Left cardiac atrium (tissue), 4 donors: ENCODE measurements at regions not wholly inside any gene's neighbourhood (a gene's known extent, or its start where the extent isn't known, plus 50 kb on each side); places are given as distances from the start of the nearest gene placed in this dataset.
"Not testable (repeated sequence)": the region's sequence is repeated elsewhere in the genome, so short reads cannot be mapped to it uniquely, and the experiment has no call there.

Experiments
- ATAC-seq, 2 donors: fragments of 200-7000 bp; cut with Tn5 transposase; one replicate each; pipeline ENCODE4 v1.9.1; 2020; ENCODE audit warnings: mild to moderate bottlenecking in 2 of 2, moderate library complexity in 2 of 2
- DNase-seq: peaks from one replicate; pipeline ENCODE4 v3.0.0-alpha.2; 2020
- intact Hi-C, 2 donors: fragments of 100-400 bp; cut with DNase I; formaldehyde crosslinking; loops; one replicate each; pipeline versions ENCODE4 v1.14.1 to v1.15.1; 2022 to 2023
- donor health status: DM: no; HTN: yes; CAD: no.
- donor health status: DM: no; HTN: yes; CAD: no; lungs with severe emphysema.
- donor health status: DM: yes; HTN: yes; CAD: no.
- donor health status: Dilated cardiomyopathy.

- intact Hi-C loops, result no loop called here
- ATAC-seq, result no peak
- DNase-seq, result no peak
Observed at GRCh38 chr1:208722592-208722991, 478.4 kb upstream of the PLXNA2 start.

GRCh38 chr1:208724079-208724478 lies 479.9 kb upstream of the PLXNA2 start:
- intact Hi-C loops, result no loop called here

DNA sequence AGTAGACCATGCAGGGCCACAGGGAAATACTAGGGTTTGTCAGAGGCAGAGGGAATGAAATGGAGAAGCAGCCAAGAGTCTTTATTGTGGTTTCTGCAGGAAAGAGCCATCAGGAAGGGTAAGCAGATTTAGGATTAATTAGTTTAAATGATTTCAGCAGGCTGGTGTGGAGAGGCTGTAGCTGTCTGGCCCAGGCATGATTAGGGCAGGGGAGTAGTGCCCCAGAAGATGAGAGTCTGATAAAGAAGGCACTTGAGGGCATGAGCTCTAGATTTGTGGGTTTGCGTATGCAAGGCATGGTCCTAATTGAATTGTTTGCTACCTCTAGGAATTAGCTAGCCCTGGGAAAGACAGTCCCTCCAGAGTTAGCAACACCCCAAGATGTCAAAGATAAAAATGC lies 484.6 kb upstream of the PLXNA2 start:
- no peak for DNase-seq
- no peak for ATAC-seq

More at GRCh38 chr1:208724079-208724478, 479.9 kb upstream of the PLXNA2 start:
- ATAC-seq (no peak), DNase-seq (no peak)

DNA sequence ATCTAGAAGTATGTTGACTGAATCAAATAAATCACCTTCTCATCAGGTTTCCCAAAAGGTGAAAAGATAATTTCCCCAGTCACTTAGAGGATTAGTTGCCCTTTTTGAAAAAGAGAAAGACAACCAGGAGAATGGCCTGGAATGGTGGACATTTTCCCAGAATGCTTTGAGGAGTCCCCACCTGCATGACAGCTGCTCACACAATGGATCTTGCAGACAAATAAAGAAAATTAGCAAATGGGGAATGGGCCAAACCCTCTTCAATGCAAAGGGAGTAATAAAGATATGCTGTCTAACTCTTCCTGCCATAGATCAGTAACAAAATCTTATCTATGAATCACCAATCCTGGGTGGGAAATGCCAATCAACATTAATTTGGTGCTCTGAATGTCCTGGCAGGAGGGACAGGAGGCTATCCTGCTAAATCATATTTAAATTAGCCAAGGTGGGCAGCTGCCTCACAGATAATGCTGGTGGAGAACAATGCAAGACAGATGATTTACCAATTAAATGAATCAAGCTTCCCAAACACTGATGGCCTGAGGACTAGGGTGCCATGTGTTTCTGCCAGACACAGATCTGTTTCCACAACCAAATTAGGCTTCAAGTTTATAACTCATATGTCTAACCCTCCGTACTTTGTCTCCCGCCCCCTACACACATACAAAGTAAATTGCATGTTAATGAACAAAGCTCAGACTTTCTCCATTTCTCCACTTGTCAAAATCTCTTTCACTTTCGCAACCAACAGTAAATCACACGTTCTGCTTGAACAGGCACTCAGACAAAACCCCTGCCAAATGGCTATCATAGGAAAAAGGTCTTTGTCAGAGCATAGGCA lies 488.0 kb upstream of the PLXNA2 start:
- no peak for ATAC-seq
- intact Hi-C loops, result no loop called here
- DNase-seq, result no peak

More for the DNA sequence above, 484.6 kb upstream of the PLXNA2 start:
- intact Hi-C loops, result no loop called here

DNA sequence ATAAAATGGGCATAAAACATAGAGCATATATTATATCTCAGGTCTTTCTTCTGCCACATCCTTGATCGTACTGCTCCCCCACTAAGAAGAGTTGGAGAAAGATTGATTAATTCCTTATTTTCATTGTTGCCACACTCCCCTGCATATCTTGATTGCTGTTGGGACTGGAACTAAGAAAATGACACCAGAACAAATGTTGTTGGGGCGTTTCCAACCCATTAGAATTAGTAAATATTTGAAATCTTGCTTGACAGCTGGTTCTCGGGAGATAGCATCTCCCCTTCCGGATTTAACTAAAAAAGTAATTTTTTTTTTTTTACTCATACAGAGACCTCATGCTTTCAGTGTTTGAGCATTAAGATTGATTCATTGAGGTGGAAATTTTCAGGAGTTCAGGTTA lies 493.0 kb upstream of the PLXNA2 start:
- DNase-seq (no peak), ATAC-seq (no peak)
- intact Hi-C loops, result no loop called here

- no peak for ATAC-seq
- intact Hi-C loops, result no loop called here
Observed at GRCh38 chr1:208737922-208738321, 493.7 kb upstream of the PLXNA2 start.

GRCh38 chr1:208739636-208740035 lies 495.5 kb upstream of the PLXNA2 start:
- DNase-seq, ATAC-seq, intact Hi-C loops: not testable (repeated sequence)

More at GRCh38 chr1:208737922-208738321, 493.7 kb upstream of the PLXNA2 start:
- no peak for DNase-seq

DNA sequence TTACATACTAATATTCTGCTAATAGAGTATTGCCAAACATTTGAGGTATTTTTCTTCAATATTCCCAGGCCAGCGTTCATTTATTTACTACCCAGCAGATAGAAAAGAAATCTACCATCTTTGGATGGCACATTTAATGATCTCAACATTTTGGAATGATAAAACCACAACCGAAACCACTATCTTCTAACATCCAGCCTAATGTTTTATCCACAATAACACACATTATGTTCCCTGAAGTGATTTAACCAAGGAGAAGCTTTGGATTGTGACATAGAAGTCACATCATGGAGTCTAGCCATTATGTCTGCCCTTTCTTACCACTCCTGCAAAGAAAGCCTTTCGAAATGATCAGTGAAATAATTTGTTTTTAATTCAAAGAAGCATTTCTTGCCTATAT lies 497.1 kb upstream of the PLXNA2 start:
- intact Hi-C loops, result no loop called here
- ATAC-seq (no peak), DNase-seq (no peak)

- DNase-seq (no peak), ATAC-seq (no peak)
- intact Hi-C loops, result no loop called here
Observed at GRCh38 chr1:208743361-208743760, 499.2 kb upstream of the PLXNA2 start.

GRCh38 chr1:208747979-208748378 lies 503.8 kb upstream of the PLXNA2 start:
- ATAC-seq (no peak), DNase-seq (no peak)
- intact Hi-C loops, result no loop called here

GRCh38 chr1:208748387-208749165 lies 504.4 kb upstream of the PLXNA2 start:
- ATAC-seq (no peak), DNase-seq (no peak)
- intact Hi-C loops, result no loop called here

DNA sequence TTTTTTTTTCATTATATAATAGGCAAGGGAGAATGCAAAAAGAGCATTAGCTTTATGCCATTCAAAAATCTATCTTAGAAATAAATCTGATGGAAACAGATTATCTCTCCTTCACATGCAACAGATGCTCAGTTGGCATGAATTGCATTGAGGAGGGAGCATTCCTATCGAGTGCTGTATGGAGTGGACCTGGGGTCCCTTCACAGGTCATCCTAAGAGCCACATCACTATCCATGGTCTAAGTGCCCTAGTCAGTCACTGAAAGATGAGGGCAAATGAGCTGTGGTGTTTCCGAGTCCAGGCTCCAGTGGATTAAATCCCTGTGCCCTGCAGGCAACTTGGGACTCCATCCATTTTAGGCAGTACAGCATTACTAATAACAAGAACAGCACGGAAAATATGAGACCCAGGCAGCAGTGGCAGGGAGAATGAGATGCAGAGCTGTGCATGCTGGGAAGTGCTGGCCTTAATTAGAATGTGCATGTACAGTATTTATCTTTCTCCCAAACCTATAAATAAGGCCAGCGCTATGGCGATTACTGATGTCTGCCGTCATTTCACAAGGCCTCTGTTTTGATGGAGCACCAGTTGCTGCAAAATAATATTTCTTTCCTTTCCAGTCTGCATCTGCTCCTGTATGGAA lies 512.3 kb upstream of the PLXNA2 start:
- DNase-seq, result no peak
- ATAC-seq, result no peak
- intact Hi-C loops, result no loop called here

GRCh38 chr1:208757846-208758245 lies 513.7 kb upstream of the PLXNA2 start:
- DNase-seq (no peak), ATAC-seq (no peak)
- intact Hi-C loops, result no loop called here

- DNase-seq (no peak), ATAC-seq (no peak)
- intact Hi-C loops, result no loop called here
Observed at GRCh38 chr1:208759255-208759654, 515.1 kb upstream of the PLXNA2 start.

DNA sequence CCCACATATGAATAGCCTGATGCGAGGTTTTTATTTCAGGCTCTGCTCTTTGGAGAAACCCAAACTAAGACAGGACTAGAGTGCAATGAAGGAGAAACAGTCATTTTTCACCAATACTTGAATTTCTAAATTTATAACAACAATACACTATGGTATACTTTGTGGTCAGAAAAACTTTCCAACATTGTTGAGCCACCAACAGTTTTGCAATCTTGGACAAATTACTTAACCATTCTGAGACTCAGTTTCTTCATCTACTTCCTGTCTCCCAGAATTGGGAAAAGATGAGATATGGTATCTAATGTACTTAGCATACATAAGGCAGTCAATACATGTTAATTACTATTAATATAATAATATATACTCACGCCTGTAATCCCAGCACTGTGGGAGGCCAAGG lies 519.8 kb upstream of the PLXNA2 start:
- intact Hi-C loops, result no loop called here
- DNase-seq (no peak), ATAC-seq (no peak)

DNA sequence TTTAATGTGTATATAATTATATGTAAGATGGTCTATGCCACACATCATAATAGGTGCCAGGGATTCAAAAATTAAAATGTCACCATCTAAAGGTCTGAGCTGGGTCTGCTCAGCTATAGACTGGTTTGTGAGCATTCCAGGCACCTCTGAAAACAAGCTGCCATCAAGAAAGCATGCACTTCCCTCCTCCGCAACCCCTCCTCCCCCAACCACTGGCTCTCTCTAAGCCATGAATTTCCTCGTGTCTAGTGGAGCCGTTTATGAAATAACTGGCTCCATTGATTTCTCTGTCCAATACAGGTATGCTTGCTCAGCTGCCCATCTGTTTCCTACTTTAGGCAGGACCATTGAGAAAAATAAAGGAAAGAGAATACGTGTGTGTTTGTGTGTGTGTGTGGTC lies 522.6 kb upstream of the PLXNA2 start:
- DNase-seq, result no peak
- intact Hi-C loops, result no loop called here
- no peak for ATAC-seq

- no peak for ATAC-seq
- no peak for DNase-seq
- intact Hi-C loops, result no loop called here
Observed at GRCh38 chr1:208767816-208768215, 523.6 kb upstream of the PLXNA2 start.

GRCh38 chr1:208772891-208773290 lies 528.7 kb upstream of the PLXNA2 start:
- ATAC-seq (no peak), DNase-seq (no peak)
- intact Hi-C loops, result no loop called here

- ATAC-seq (no peak), DNase-seq (no peak)
- intact Hi-C loops, result no loop called here
Observed at GRCh38 chr1:208775841-208776240, 531.7 kb upstream of the PLXNA2 start.

GRCh38 chr1:208778417-208778816 lies 534.2 kb upstream of the PLXNA2 start:
- ATAC-seq, result no peak
- no peak for DNase-seq
- intact Hi-C loops, result no loop called here
